ENCODE measurements at regions not wholly inside any gene's neighbourhood (a gene's known extent, or its start where the extent isn't known, plus 50 kb on each side); places are given as distances from the start of the nearest gene placed in this dataset.

- TF ChIP-seq CTCF (IDR thresholded peaks at IDR 0.05): no peak
- no peak for TF ChIP-seq POLR2A (IDR thresholded peaks at IDR 0.05)
Measured at GRCh38 chr15:45962733-45963132, 327.9 kb downstream of the SQOR start.

Data from uterus (tissue), 2 donors.